Umbilical cord (tissue), 1 donor: ENCODE measurements at regions not wholly inside any gene's neighbourhood (a gene's known extent, or its start where the extent isn't known, plus 50 kb on each side); places are given as distances from the start of the nearest gene placed in this dataset.
"Not testable (repeated sequence)": the region's sequence is repeated elsewhere in the genome, so short reads cannot be mapped to it uniquely, and the experiment has no call there.

Experiments
- DNase-seq: peaks from one replicate; pipeline ENCODE4 v3.0.0-alpha.2; 2015; ENCODE audit warnings: low spot score

- not testable (repeated sequence) for DNase-seq
These were observed 520.5 kb upstream of the PFKP start for GRCh38 chr10:2546894-2547293.

GRCh38 chr10:2543974-2544373 is 523.4 kb upstream of the PFKP start:
- DNase-seq, result no peak

- DNase-seq, result no peak
These were observed 524.0 kb upstream of the PFKP start for GRCh38 chr10:2543142-2543886.

- no peak for DNase-seq
These were observed 526.2 kb upstream of the PFKP start for GRCh38 chr10:2541176-2541575.

- DNase-seq, result peak; percentile 11
These were observed 537.4 kb upstream of the PFKP start for GRCh38 chr10:2529945-2530344.

GRCh38 chr10:2525781-2526180 is 541.6 kb upstream of the PFKP start:
- no peak for DNase-seq

GRCh38 chr10:2519139-2519538 is 548.2 kb upstream of the PFKP start:
- DNase-seq, result no peak

GRCh38 chr10:2509081-2509531 is 558.2 kb upstream of the PFKP start:
- peak; percentile 71 for DNase-seq

- DNase-seq, result not testable (repeated sequence)
These were observed 565.9 kb upstream of the PFKP start for GRCh38 chr10:2501366-2501940.

GRCh38 chr10:2494399-2494798 is 572.9 kb upstream of the PFKP start:
- DNase-seq, result no peak

GRCh38 chr10:2488446-2489005 is 578.8 kb upstream of the PFKP start:
- no peak for DNase-seq

- DNase-seq, result no peak
These were observed 579.4 kb upstream of the PFKP start for GRCh38 chr10:2487921-2488320.

- no peak for DNase-seq
These were observed 588.7 kb upstream of the PFKP start for GRCh38 chr10:2478656-2479055.

GRCh38 chr10:2476812-2477553 is 590.4 kb upstream of the PFKP start:
- no peak for DNase-seq

- peak; percentile 8 for DNase-seq
These were observed 591.0 kb upstream of the PFKP start for GRCh38 chr10:2476218-2476811.

- no peak for DNase-seq
These were observed 591.6 kb upstream of the PFKP start for GRCh38 chr10:2475711-2476217.

- no peak for DNase-seq
These were observed 595.5 kb upstream of the PFKP start for GRCh38 chr10:2471811-2472210.

GRCh38 chr10:2469802-2470201 is 597.5 kb upstream of the PFKP start:
- peak; percentile 42 for DNase-seq

- no peak for DNase-seq
These were observed 602.9 kb upstream of the PFKP start for GRCh38 chr10:2464483-2464882.

- no peak for DNase-seq
These were observed 604.0 kb upstream of the PFKP start for GRCh38 chr10:2463316-2463715.

GRCh38 chr10:2462581-2462980 is 604.8 kb upstream of the PFKP start:
- peak; percentile 12 for DNase-seq

GRCh38 chr10:2460812-2461211 is 606.5 kb upstream of the PFKP start:
- no peak for DNase-seq
